GM12891 (cell line): ENCODE measurements at regions not wholly inside any gene's neighbourhood (a gene's known extent, or its start where the extent isn't known, plus 50 kb on each side); places are given as distances from the start of the nearest gene placed in this dataset.

Source experiments
- DNase-seq: peaks from one replicate; pipeline ENCODE4 v3.0.0; 2011; ENCODE audit warnings: low spot score; ENCODE audit not compliant: insufficient read length
- FAIRE-seq: peaks from 2 replicates; lab custom pipeline; 2011; peaks lifted over from hg19 to GRCh38; lab: Jason Lieb, UNC
- PAX5 ChIP-seq: IDR thresholded peaks from 2 replicates; pipeline ENCODE4 v1.6.1; 2011; ENCODE audit warnings: low read length, moderate library complexity, mild to moderate bottlenecking; ENCODE audit not compliant: insufficient read depth, severe bottlenecking
- POLR2A ChIP-seq: IDR thresholded peaks from 2 replicates; pipeline ENCODE4 v1.6.1; 2011; ENCODE audit warnings: low read depth, low read length, control low read depth
- POLR2AphosphoS5 ChIP-seq: IDR thresholded peaks from 2 replicates; pipeline ENCODE4 v1.6.1; 2011; ENCODE audit warnings: low read depth, low read length, control low read depth
- POU2F2 ChIP-seq: IDR thresholded peaks from 2 replicates; pipeline ENCODE4 v1.6.1; 2011; ENCODE audit warnings: low read depth, mild to moderate bottlenecking, control low read depth, low read length, moderate library complexity
- SPI1 ChIP-seq: IDR thresholded peaks from 2 replicates; pipeline ENCODE4 v1.6.1; 2011; ENCODE audit warnings: low read depth, low read length, control low read depth
- TAF1 ChIP-seq: IDR thresholded peaks from 2 replicates; pipeline ENCODE4 v1.6.1; 2011; ENCODE audit warnings: low read depth, low read length, control low read depth

DNA sequence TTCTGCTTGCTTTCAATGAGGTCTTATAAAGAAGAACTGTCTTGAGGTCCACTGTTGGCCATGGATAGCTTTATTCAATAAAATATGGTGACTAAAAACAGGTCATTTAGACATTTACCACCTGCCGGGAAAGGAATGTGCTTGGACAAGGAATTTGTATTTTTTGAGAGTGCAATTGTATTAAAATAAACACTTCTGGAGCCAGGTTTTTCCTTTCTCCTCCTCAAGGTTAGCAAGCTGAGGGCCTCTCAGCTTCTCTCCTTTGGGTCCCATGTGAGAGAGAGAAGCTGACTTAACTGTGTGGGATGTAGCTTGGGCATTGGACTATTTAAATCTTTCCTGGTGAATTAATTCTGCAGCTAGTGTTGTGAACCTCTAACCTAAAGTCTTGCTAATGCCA is 321.0 kb downstream of the MEIS1 start:
- no peak for TF ChIP-seq PAX5
- DNase-seq (no peak), FAIRE-seq (no peak)

DNA sequence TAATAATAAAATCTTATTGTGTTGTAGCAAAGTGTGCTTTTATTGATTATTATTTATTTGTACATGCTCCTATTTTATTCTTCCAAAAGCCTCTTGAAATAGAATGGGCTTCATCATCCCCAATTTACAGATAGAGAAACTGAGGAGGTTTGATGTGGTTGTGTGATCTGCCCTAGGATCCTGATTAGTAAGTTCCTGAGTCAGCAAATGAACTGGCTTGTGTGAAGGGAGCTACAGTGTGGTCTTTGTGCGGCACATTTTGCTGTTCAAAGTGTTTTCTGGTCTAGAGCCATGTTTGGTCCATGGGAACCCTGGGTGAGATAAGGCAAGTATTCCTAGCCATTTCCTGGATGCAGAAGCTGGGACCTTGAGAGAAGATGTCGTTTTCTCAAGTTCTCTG is 326.9 kb downstream of the MEIS1 start:
- FAIRE-seq (no peak), DNase-seq (no peak)
- TF ChIP-seq POU2F2 (no peak), SPI1 (no peak), PAX5 (no peak), POLR2A (no peak), TAF1 (no peak), POLR2AphosphoS5 (no peak)

- no peak for TF ChIP-seq PAX5
- no peak for TF ChIP-seq POLR2AphosphoS5
- TF ChIP-seq POU2F2, result no peak
- TF ChIP-seq TAF1, result no peak
- TF ChIP-seq SPI1, result no peak
- no peak for TF ChIP-seq POLR2A
- no peak for DNase-seq
- no peak for FAIRE-seq
These were observed 327.8 kb downstream of the MEIS1 start for GRCh38 chr2:66762761-66763160.

DNA sequence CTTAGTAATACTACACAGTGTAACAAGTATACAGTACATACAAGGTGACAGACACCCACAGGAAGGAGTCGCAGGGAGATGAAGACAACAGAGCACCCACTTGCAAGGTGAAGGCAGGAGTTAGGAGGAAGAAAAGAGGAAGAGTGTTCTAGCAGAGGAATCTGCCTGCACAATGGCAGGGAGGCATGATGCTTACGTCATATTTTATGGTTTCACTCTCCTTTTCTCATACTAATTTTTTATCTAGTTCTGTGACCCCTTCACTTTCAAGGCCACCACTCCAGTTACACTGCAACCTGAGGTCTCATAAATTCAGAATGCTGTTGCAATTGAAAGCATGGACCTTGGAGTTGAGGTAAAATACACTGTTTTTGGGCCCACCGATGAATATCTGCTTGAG is 331.7 kb downstream of the MEIS1 start:
- FAIRE-seq (no peak), DNase-seq (no peak)
- TF ChIP-seq SPI1, result no peak
- TF ChIP-seq POLR2AphosphoS5, result no peak
- TF ChIP-seq POU2F2, result no peak
- TF ChIP-seq TAF1, result no peak
- TF ChIP-seq PAX5, result no peak
- TF ChIP-seq POLR2A, result no peak

DNA sequence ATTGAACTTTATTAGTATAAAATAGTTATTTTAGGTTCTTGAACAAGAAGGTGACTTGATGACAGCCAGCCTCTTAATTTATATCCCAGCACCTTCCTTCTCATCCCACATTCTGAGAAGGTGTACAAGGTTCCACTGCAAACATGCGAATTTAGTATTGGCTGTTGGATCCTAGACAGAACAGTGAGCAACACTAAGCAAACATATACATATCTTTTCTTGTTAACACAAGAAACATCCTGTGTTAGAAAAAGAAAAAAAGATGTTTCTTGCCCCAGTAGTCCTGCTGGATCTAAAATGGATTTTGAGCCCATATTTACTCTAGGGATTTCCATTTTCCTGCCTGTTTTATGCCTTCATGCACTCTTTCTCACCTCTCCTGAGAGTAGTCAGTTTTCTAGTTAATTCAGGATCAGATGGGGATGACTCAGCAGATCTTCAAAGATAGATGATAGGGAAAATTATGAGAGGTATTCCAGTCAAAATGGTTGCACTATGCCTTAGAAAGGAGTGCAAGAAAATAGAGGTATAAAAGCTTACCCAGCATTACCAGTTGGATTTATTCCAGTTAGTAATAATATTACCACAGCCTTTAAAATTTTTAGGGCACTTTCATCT is 336.5 kb downstream of the MEIS1 start:
- TF ChIP-seq PAX5, result no peak
- TF ChIP-seq SPI1, result no peak
- TF ChIP-seq POU2F2, result no peak
- no peak for TF ChIP-seq POLR2AphosphoS5
- TF ChIP-seq TAF1, result no peak
- TF ChIP-seq POLR2A, result no peak
- DNase-seq (no peak), FAIRE-seq (no peak)

- no peak for FAIRE-seq
- TF ChIP-seq SPI1, result no peak
- no peak for TF ChIP-seq POLR2AphosphoS5
- no peak for TF ChIP-seq PAX5
- no peak for TF ChIP-seq TAF1
- no peak for TF ChIP-seq POU2F2
- TF ChIP-seq POLR2A, result no peak
- DNase-seq, result no peak
These were observed 337.7 kb downstream of the MEIS1 start for GRCh38 chr2:66772618-66773017.

DNA sequence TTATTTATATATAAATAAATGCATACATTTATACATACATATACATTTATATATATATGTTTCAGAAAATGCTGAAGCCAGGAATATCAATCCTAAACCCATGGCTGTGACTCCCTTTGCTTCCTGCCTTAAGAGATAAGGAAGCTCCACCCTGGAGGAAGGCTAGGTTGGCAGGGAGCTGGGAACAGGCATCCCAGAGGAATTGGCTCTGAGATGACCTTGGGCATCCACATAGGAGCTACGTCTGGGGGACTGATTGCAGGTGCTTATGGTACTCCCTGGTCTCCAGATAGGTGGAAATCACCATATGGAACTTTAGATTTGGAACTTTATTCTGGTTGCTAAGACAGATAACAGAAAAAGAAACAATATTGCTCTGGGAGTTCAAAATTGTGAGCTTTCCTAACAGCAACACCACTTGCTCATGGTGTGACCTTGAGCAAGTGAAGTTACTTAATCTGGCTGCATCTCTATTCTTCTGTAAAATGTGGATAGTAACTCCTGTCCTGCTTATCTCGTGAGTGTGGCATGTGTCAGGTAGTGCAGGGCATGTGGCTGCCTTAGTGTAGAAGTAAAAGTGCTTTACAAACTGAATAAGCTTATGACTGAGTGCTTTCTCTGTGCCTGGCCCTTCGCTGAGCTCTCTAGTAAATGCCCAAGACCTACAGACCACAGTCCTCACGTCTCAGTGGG is 341.0 kb downstream of the MEIS1 start:
- TF ChIP-seq TAF1 (no peak), PAX5 (no peak)
- FAIRE-seq, result no peak

GRCh38 chr2:66781804-66782203 is 346.9 kb downstream of the MEIS1 start:
- TF ChIP-seq SPI1 (no peak), PAX5 (no peak), POU2F2 (no peak), POLR2A (no peak), TAF1 (no peak)
- FAIRE-seq, result no peak
- no peak for DNase-seq

More for the DNA sequence above, 341.0 kb downstream of the MEIS1 start:
- DNase-seq, result no peak

DNA sequence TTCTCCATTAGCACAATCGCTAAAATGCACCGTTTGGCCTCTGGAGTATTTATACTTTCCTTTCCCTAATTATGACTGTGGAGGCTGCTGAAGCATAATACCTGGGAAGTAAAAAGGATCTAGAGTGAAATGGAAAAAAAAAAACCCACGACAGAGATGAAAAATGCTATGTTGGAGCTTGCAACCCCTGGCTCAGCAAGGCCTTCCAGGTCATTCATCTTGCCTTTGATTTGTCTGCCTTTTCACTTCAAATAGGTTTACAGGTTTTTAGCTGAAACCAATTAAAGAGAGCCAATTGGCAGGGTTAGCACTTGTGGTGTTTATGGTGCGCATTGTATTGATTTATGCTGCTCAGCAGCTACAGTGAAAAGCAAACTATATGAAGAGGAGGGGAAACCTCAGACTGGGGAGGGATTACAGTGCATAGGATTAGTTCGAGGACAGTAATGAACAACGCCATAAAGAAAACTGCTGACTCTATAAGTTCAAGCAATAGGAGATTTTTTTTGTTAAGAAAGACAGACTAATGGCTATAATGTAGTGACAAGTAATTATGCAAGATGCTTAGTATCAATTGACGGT is 347.9 kb downstream of the MEIS1 start:
- no peak for FAIRE-seq
- DNase-seq, result no peak
- no peak for TF ChIP-seq POU2F2
- TF ChIP-seq SPI1, result no peak
- no peak for TF ChIP-seq TAF1
- TF ChIP-seq POLR2AphosphoS5, result no peak
- TF ChIP-seq PAX5, result no peak

DNA sequence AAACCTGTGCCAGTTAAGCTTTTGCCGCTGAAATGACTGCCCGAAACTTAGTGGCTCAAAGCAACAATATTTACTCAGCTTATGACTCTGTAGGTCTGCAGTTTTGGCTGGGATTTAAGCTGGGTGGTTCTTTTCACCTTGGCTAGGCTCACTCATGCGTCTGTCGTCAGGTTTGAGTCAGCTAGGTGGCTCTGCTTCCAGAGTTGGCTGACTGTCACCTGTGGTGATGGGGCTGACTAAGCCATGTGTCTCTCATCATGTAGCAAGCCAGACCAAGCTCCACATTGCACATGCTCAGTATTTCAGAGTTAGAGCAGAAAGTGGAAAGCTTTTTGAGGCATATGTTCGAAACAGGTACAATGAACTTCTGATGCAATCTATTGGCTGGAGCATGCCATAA is 354.8 kb downstream of the MEIS1 start:
- no peak for FAIRE-seq
- no peak for DNase-seq
- TF ChIP-seq POLR2A (no peak), PAX5 (no peak), POLR2AphosphoS5 (no peak), TAF1 (no peak), SPI1 (no peak), POU2F2 (no peak)

DNA sequence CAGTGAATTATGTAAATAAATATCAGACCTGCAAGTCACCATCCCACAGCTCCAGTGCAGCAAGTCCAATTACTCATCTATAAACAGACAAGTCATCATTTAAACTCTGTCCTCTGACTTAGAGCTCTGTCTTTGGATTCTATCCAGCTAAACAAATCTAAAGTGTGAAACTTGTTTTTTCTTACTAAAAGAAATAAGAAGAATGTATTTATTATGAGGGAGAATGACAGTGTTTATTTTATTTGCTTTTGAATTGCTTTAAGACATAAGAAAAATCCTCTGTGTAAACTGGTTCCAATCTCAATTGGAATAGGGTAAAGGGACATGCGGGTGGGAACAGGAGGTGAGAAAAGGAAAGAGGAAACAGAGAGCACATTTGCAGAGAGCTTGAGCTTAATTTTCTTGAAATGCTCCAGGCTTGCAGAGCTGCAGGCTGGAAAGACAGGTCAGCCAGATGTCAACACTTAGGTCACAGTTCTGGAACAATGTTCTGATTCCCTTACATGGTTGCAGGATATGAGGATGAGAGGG is 355.8 kb downstream of the MEIS1 start:
- FAIRE-seq (no peak), DNase-seq (no peak)
- no peak for TF ChIP-seq PAX5
- TF ChIP-seq POLR2A, result no peak
- TF ChIP-seq POLR2AphosphoS5, result no peak
- TF ChIP-seq POU2F2, result no peak
- TF ChIP-seq TAF1, result no peak
